ENCODE measurements at regions not wholly inside any gene's neighbourhood (a gene's known extent, or its start where the extent isn't known, plus 50 kb on each side); places are given as distances from the start of the nearest gene placed in this dataset.
"Not testable (repeated sequence)": the region's sequence is repeated elsewhere in the genome, so short reads cannot be mapped to it uniquely, and the experiment has no call there.

- H3K27me3 Mint-ChIP-seq = peaks cover 3 to 31% (median 20%) of the 10 kb centered on the region in 5 donors
- Histone ChIP-seq H3K9me3 (ENCODE audit: control insufficient read depth in 2 of 3, low read length in 3 of 3) (peaks cover 0 to 2% (median 0%) of the 10 kb centered on the region in 3 experiments), H3K4me3 (ENCODE audit: low read length) (no peak overlapping the region), H3K27me3 (ENCODE audit: control insufficient read depth in 2 of 2, insufficient read depth in 2 of 2, low read length in 2 of 2) (no peaks in the 10 kb centered on the region), H3K36me3 (ENCODE audit: control insufficient read depth in 2 of 3, insufficient read depth in 3 of 3, low read length in 3 of 3) (no peaks in the 10 kb centered on the region), H3K4me1 (ENCODE audit: control insufficient read depth in 2 of 2, insufficient read depth in 2 of 2, low read length in 2 of 2) (no peaks in the 10 kb centered on the region), H3K27ac (ENCODE audit: low read depth, low read length) (no peak overlapping the region)
- ATAC-seq = no peak
- DNase-seq = no peak
- H3K9me3 Mint-ChIP-seq = peaks cover 0 to 32% (median 11%) of the 10 kb centered on the region in 11 donors
- ChIA-PET CTCF (no interaction called here), POLR2A (no interaction called here)
- peaks cover 0 to 10% (median 0%) of the 10 kb centered on the region in 5 donors for H3K36me3 Mint-ChIP-seq
- intact Hi-C loops (cut with micrococcal nuclease) = no loop called here
- no peak overlapping the region for H3K27ac Mint-ChIP-seq
- H3K4me1 Mint-ChIP-seq = no peaks in the 10 kb centered on the region
- H3K4me3 Mint-ChIP-seq = no peak overlapping the region
Measured at GRCh38 chr1:232344791-232345399, 285.0 kb downstream of the SIPA1L2 start.

GRCh38 chr1:232344186-232344585, 285.7 kb downstream of the SIPA1L2 start:
- Mint-ChIP-seq H3K27me3 (peaks cover 4 to 28% (median 13%) of the 10 kb centered on the region in 5 donors), H3K9me3 (peaks cover 0 to 32% (median 11%) of the 10 kb centered on the region in 11 donors)
- H3K9me3 ChIP-seq (ENCODE audit: control insufficient read depth in 2 of 3, low read length in 3 of 3); H3K4me1 Mint-ChIP-seq; intact Hi-C loops (cut with micrococcal nuclease); CTCF ChIA-PET; H3K4me3 Mint-ChIP-seq; H3K36me3 ChIP-seq (ENCODE audit: control insufficient read depth in 2 of 3, insufficient read depth in 3 of 3, low read length in 3 of 3); H3K4me3 ChIP-seq (ENCODE audit: low read length); H3K4me1 ChIP-seq (ENCODE audit: control insufficient read depth in 2 of 2, insufficient read depth in 2 of 2, low read length in 2 of 2); H3K27ac ChIP-seq (ENCODE audit: low read depth, low read length); H3K27ac Mint-ChIP-seq; DNase-seq; ATAC-seq; H3K27me3 ChIP-seq (ENCODE audit: control insufficient read depth in 2 of 2, insufficient read depth in 2 of 2, low read length in 2 of 2); H3K36me3 Mint-ChIP-seq; POLR2A ChIA-PET: not testable (repeated sequence)

GRCh38 chr1:232340446-232340845, 289.5 kb downstream of the SIPA1L2 start:
- Histone ChIP-seq H3K4me1 (ENCODE audit: control insufficient read depth in 2 of 2, insufficient read depth in 2 of 2, low read length in 2 of 2) (peaks cover 6 to 7% of the 10 kb centered on the region in 2 donors), H3K36me3 (ENCODE audit: control insufficient read depth in 2 of 3, insufficient read depth in 3 of 3, low read length in 3 of 3) (no peaks in the 10 kb centered on the region), H3K27me3 (ENCODE audit: control insufficient read depth in 2 of 2, insufficient read depth in 2 of 2, low read length in 2 of 2) (no peaks in the 10 kb centered on the region), H3K9me3 (ENCODE audit: control insufficient read depth in 2 of 3, low read length in 3 of 3) (peaks cover 0 to 2% (median 0%) of the 10 kb centered on the region in 3 experiments), H3K27ac (ENCODE audit: low read depth, low read length) (no peak overlapping the region), H3K4me3 (ENCODE audit: low read length) (no peak overlapping the region)
- no peak for ATAC-seq
- ChIA-PET POLR2A (no interaction called here), CTCF (no interaction called here)
- no peak for DNase-seq
- H3K27me3 Mint-ChIP-seq = peaks cover 11 to 45% (median 26%) of the 10 kb centered on the region in 5 donors
- peaks cover 0 to 5% (median 0%) of the 10 kb centered on the region in 5 donors for H3K36me3 Mint-ChIP-seq
- peaks cover 0 to 11% (median 8%) of the 10 kb centered on the region in 7 donors for H3K4me1 Mint-ChIP-seq
- no peak overlapping the region for H3K4me3 Mint-ChIP-seq
- H3K9me3 Mint-ChIP-seq = peaks cover 0 to 26% (median 7%) of the 10 kb centered on the region in 11 donors
- intact Hi-C loops (cut with micrococcal nuclease) = no loop called here
- no peak overlapping the region for H3K27ac Mint-ChIP-seq

DNA sequence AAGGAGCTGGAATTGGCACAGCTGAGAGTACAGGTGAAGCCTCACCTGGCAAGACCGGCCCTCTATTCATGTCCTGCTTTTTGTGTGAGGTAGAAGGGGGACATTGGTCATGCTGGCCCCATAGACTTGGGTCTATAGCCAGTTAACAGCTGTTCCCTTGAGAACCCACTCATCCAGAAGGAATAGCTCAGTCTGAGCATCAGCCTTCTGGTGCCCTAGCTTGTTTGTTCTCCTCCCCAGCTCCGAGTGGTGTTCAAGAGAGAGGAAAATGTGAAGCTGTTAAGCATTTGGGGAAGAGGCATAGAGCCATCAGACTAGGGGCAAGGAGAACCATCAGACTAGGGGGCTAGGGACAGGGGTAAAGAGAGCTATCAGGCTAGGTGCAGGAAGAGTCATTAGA, 290.9 kb downstream of the SIPA1L2 start:
- CTCF ChIA-PET = no interaction called here
- H3K27me3 ChIP-seq (ENCODE audit: control insufficient read depth in 2 of 2, insufficient read depth in 2 of 2, low read length in 2 of 2) = no peaks in the 10 kb centered on the region
- no peak overlapping the region for H3K4me3 ChIP-seq (ENCODE audit: low read length)
- POLR2A ChIA-PET = no interaction called here
- Mint-ChIP-seq H3K9me3 (peaks cover 0 to 12% (median 7%) of the 10 kb centered on the region in 11 donors), H3K4me1 (peaks cover 10 to 24% (median 16%) of the 10 kb centered on the region in 7 donors), H3K36me3 (peaks cover 0 to 4% (median 0%) of the 10 kb centered on the region in 5 donors), H3K27me3 (peaks cover 11 to 51% (median 26%) of the 10 kb centered on the region in 5 donors), H3K4me3 (no peak overlapping the region), H3K27ac (no peak overlapping the region)
- ATAC-seq (no peak), DNase-seq (no peak)
- no peak overlapping the region for H3K27ac ChIP-seq (ENCODE audit: low read depth, low read length)
- peaks cover 6 to 20% of the 10 kb centered on the region in 2 donors for H3K4me1 ChIP-seq (ENCODE audit: control insufficient read depth in 2 of 2, insufficient read depth in 2 of 2, low read length in 2 of 2)
- no peaks in the 10 kb centered on the region for H3K36me3 ChIP-seq (ENCODE audit: control insufficient read depth in 2 of 3, insufficient read depth in 3 of 3, low read length in 3 of 3)
- intact Hi-C loops (cut with micrococcal nuclease) = no loop called here
- no peaks in the 10 kb centered on the region for H3K9me3 ChIP-seq (ENCODE audit: control insufficient read depth in 2 of 3, low read length in 3 of 3)

DNA sequence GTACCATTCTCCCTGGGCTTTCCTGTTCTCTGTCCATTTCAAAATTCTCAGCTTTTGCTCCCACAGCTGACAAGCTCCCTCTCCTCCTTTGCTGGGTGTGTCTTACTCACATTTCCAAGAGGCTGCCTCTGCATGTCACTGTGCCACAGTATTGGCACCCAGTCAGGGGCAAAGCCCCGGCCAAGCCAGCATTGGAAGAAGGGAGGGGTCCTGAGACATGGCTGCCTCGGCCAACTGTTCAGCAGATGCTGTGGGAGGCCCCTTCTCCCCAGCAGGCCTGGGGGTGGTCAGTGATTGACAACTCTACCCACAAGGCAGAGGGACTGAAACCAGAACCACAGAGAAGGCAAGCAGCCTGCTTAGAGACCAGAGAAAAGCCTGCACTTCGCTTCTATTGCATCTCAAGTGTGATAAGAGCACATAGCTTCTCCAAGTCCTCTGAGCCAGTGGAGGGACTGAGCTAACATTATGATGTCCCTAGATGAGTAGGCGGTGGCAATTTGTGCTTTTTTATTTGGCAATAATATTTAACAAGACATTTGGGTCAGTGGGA, 294.1 kb downstream of the SIPA1L2 start:
- no peaks in the 10 kb centered on the region for H3K36me3 ChIP-seq (ENCODE audit: control insufficient read depth in 2 of 3, insufficient read depth in 3 of 3, low read length in 3 of 3)
- no peaks in the 10 kb centered on the region for H3K27me3 ChIP-seq (ENCODE audit: control insufficient read depth in 2 of 2, insufficient read depth in 2 of 2, low read length in 2 of 2)
- ATAC-seq (no peak), DNase-seq (no peak)
- no peak overlapping the region for H3K4me3 ChIP-seq (ENCODE audit: low read length)
- peak overlapping the region in 8 of 10 donors; percentile 2 to 74 (median 62) for H3K4me3 Mint-ChIP-seq
- peaks cover 0 to 10% (median 3%) of the 10 kb centered on the region in 11 donors for H3K9me3 Mint-ChIP-seq
- H3K4me1 Mint-ChIP-seq = peaks cover 10 to 30% (median 25%) of the 10 kb centered on the region in 7 donors
- H3K27me3 Mint-ChIP-seq = peaks cover 13 to 42% (median 26%) of the 10 kb centered on the region in 5 donors
- ChIA-PET POLR2A (no interaction called here), CTCF (no interaction called here)
- intact Hi-C loops (cut with micrococcal nuclease) = no loop called here
- peaks cover 6 to 23% of the 10 kb centered on the region in 2 donors for H3K4me1 ChIP-seq (ENCODE audit: control insufficient read depth in 2 of 2, insufficient read depth in 2 of 2, low read length in 2 of 2)
- peaks cover 0 to 4% (median 0%) of the 10 kb centered on the region in 5 donors for H3K36me3 Mint-ChIP-seq
- H3K9me3 ChIP-seq (ENCODE audit: control insufficient read depth in 2 of 3, low read length in 3 of 3) = no peaks in the 10 kb centered on the region
- no peak overlapping the region for H3K27ac ChIP-seq (ENCODE audit: low read depth, low read length)
- H3K27ac Mint-ChIP-seq = peak overlapping the region in 1 of 9 donors; percentile 89

- peaks cover 0 to 11% (median 3%) of the 10 kb centered on the region in 11 donors for H3K9me3 Mint-ChIP-seq
- intact Hi-C loops (cut with micrococcal nuclease) = no loop called here
Measured at GRCh38 chr1:232335261-232335660, 294.7 kb downstream of the SIPA1L2 start.

More at GRCh38 chr1:232335261-232335660, 294.7 kb downstream of the SIPA1L2 start:
- H3K4me3 Mint-ChIP-seq = peak overlapping the region; percentile 2 to 74 (median 58)
- no peak overlapping the region for H3K4me3 ChIP-seq (ENCODE audit: low read length)
- H3K27me3 ChIP-seq (ENCODE audit: control insufficient read depth in 2 of 2, insufficient read depth in 2 of 2, low read length in 2 of 2) = no peaks in the 10 kb centered on the region
- H3K4me1 ChIP-seq (ENCODE audit: control insufficient read depth in 2 of 2, insufficient read depth in 2 of 2, low read length in 2 of 2) = peaks cover 6 to 23% of the 10 kb centered on the region in 2 donors
- ATAC-seq (peak; percentile 90), DNase-seq (peak in 7 of 9 donors; percentile 41 to 83 (median 68))
- no peaks in the 10 kb centered on the region for H3K36me3 ChIP-seq (ENCODE audit: control insufficient read depth in 2 of 3, insufficient read depth in 3 of 3, low read length in 3 of 3)
- peaks cover 10 to 42% (median 22%) of the 10 kb centered on the region in 5 donors for H3K27me3 Mint-ChIP-seq
- H3K36me3 Mint-ChIP-seq = peaks cover 0 to 4% (median 0%) of the 10 kb centered on the region in 5 donors
- H3K27ac ChIP-seq (ENCODE audit: low read depth, low read length) = no peak overlapping the region
- CTCF ChIA-PET = interaction anchor here (0.7 kb wide), 1 partner anchor 779 kb away, joined by 3 read pairs; no protein-coding TSS in a partner anchor
- H3K27ac Mint-ChIP-seq = peak overlapping the region in 7 of 9 donors; percentile 7 to 90 (median 73)
- H3K9me3 ChIP-seq (ENCODE audit: control insufficient read depth in 2 of 3, low read length in 3 of 3) = no peaks in the 10 kb centered on the region
- POLR2A ChIA-PET = interaction anchor here (0.6 kb wide), 1 partner anchor 315 kb away, joined by 5 read pairs; no protein-coding TSS in a partner anchor
- peaks cover 10 to 30% (median 25%) of the 10 kb centered on the region in 7 donors for H3K4me1 Mint-ChIP-seq

Data from naive thymus-derived CD4-positive, alpha-beta T cell (primary cell).